C4-2B (cell line): ENCODE measurements at regions not wholly inside any gene's neighbourhood (a gene's known extent, or its start where the extent isn't known, plus 50 kb on each side); places are given as distances from the start of the nearest gene placed in this dataset.

Source experiments
- CTCF ChIP-seq: fragments of 450-650 bp; conservative IDR thresholded peaks from 2 replicates; pipeline ENCODE4 v1.5.1; 2017; ENCODE audit warnings: mild to moderate bottlenecking
- ZFX ChIP-seq: fragments of 450-650 bp; IDR thresholded peaks from 2 replicates; pipeline ENCODE4 v1.6.1; 2017

- TF ChIP-seq CTCF (no peak), ZFX (no peak)
Measured at GRCh38 chr2:238510911-238511613, 84.3 kb downstream of the ASB1 start.
